Left ventricle myocardium inferior (tissue), 1 donor: ENCODE measurements at regions not wholly inside any gene's neighbourhood (a gene's known extent, or its start where the extent isn't known, plus 50 kb on each side); places are given as distances from the start of the nearest gene placed in this dataset.

ENCODE experiments used
- DNase-seq: peaks from one replicate; pipeline ENCODE4 v3.0.0-alpha.2; 2020
- H3K27ac ChIP-seq: fragments of 200-600 bp; replicated peaks from 2 replicates; pipeline ENCODE4 v1.8.0; 2021
- H3K27me3 ChIP-seq: fragments of 200-600 bp; 2 replicates; pipeline ENCODE4 v1.8.0; 2021; ENCODE audit warnings: low read depth
- H3K36me3 ChIP-seq: fragments of 200-600 bp; 2 replicates; pipeline ENCODE4 v1.8.0; 2021
- H3K4me1 ChIP-seq: fragments of 200-600 bp; 2 replicates; pipeline ENCODE4 v1.8.0; 2021
- H3K4me3 ChIP-seq: fragments of 200-600 bp; 2 replicates; pipeline ENCODE4 v1.8.0; 2021; ENCODE audit warnings: mild to moderate bottlenecking, moderate library complexity
- H3K9me3 ChIP-seq: fragments of 200-600 bp; replicated peaks from 2 replicates; pipeline ENCODE4 v1.8.0; 2021
- intact Hi-C: fragments of 100-400 bp; cut with micrococcal nuclease; formaldehyde crosslinking; loops from one replicate; pipeline ENCODE4 v1.11.0; 2022
- TF ChIP-seq, protein P1 (sequence below): fragments of 200-600 bp; IDR thresholded peaks from 2 replicates; pipeline ENCODE4 v1.8.0; 2021; ENCODE audit warnings: antibody characterized with exemption, mild to moderate bottlenecking, borderline replicate concordance
- donor health status: DM: no; HTN: yes; CAD: no; lungs with severe emphysema.

DNA sequence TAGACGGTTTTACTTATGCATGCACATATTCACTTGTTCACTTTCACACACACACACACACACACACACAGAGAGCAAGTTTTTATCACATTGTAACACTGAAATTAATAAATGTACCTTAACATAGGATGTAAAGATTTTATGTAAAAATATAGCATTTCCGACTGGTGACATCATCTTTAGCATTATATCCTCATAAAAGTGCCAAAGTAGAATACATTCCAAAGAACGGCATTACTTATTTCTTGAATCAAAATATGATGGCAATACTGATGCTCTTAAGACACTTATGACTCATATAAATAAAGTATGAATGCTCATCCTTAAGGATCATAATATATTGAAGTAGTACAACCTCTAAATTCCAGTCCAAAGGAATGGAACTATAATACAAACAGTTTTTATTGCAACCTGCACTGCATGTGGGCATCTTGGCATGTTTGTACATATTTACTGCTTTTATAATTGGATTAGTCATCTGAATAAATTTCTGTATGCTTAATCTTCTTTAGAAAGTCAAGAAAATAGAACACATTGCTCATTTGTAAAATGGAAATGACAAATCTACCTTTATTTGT is 290.0 kb upstream of the SEMA3A start:
- Histone ChIP-seq H3K36me3 (no peaks in the 10 kb centered on the region), H3K4me3 (no peak overlapping the region), H3K27ac (no peak overlapping the region), H3K9me3 (no peaks in the 10 kb centered on the region), H3K4me1 (no peaks in the 10 kb centered on the region), H3K27me3 (no peaks in the 10 kb centered on the region)
- TF ChIP-seq, protein P1, sequence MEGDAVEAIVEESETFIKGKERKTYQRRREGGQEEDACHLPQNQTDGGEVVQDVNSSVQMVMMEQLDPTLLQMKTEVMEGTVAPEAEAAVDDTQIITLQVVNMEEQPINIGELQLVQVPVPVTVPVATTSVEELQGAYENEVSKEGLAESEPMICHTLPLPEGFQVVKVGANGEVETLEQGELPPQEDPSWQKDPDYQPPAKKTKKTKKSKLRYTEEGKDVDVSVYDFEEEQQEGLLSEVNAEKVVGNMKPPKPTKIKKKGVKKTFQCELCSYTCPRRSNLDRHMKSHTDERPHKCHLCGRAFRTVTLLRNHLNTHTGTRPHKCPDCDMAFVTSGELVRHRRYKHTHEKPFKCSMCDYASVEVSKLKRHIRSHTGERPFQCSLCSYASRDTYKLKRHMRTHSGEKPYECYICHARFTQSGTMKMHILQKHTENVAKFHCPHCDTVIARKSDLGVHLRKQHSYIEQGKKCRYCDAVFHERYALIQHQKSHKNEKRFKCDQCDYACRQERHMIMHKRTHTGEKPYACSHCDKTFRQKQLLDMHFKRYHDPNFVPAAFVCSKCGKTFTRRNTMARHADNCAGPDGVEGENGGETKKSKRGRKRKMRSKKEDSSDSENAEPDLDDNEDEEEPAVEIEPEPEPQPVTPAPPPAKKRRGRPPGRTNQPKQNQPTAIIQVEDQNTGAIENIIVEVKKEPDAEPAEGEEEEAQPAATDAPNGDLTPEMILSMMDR, result no peak
- intact Hi-C loops, result no loop called here
- no peak for DNase-seq

DNA sequence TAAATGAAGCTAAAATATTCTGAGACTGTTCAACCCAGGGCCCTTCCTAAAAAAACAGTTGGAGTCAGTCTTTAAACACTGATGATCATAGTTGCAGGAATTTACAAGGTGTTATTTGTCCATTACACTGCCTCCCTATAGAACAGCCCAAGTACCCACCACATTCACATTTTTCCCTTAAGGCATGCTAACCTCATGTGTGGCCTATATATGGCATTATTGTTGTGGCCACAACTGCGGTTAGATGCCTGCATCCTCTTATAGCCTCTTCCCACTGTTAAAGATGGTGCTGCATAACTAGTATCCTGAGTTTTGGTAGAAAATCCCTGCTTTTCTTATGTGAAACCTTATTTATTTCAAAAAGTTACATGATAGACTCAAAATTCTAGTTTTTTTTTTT is 287.9 kb upstream of the SEMA3A start:
- no peak for DNase-seq
- no peaks in the 10 kb centered on the region for H3K27me3 ChIP-seq
- no peaks in the 10 kb centered on the region for H3K36me3 ChIP-seq
- H3K4me1 ChIP-seq, result no peaks in the 10 kb centered on the region
- H3K27ac ChIP-seq, result no peak overlapping the region
- TF ChIP-seq, protein P1, result no peak
- no peaks in the 10 kb centered on the region for H3K9me3 ChIP-seq
- intact Hi-C loops, result no loop called here
- H3K4me3 ChIP-seq, result no peak overlapping the region

DNA sequence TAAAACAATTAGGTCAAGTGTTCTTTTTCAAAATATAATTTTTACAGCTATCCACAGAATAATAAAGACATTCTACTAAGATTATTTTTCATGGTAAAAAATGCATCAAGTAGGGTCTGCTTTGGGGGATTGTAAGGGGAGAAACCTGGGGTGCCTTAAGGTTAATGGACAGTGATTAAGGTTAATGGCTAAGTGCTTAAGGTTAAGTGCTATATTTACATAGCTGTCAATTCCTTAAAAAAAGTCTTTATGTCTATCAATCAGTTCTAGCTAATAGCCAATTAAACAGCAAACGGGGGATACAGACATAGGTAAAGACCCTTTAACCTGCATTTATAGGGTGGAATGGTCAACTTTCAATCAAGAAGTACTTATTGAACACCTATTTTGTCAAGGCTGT is 284.5 kb upstream of the SEMA3A start:
- no peak overlapping the region for H3K4me3 ChIP-seq
- H3K36me3 ChIP-seq, result no peaks in the 10 kb centered on the region
- intact Hi-C loops, result no loop called here
- no peaks in the 10 kb centered on the region for H3K27me3 ChIP-seq
- H3K27ac ChIP-seq, result no peak overlapping the region
- DNase-seq, result no peak
- no peaks in the 10 kb centered on the region for H3K9me3 ChIP-seq
- TF ChIP-seq, protein P1, result no peak
- H3K4me1 ChIP-seq, result no peaks in the 10 kb centered on the region

DNA sequence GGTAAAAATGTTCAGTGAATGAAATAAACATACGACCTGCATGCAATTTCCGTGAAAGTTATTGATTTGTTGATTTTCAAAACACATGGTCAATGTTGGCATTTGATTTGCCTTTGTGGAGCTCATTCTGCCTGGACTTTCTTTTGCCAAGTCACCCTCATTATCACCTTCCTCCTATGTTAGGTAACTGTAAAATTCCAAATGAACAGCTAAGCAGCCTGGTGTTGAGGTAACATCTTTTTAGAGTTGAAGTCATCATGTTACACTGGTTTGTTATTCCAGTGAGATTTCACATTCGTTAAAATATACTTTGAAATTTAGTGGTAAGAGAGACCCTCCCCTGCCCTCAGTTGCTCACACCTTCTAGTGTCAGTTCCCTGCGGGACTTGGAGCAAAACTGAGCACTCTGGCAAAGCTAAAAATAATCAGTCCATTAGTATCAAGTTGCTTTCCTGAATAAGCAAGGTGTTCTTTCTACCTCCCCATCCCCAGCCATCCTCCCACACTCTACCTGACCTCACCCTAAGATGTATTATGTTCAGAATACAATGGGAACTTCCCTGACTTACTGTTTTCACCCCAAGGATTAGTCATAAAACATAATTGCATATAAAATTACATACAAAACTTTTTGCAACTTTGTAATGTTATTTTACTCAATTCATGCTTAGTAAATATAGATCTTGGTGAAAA is 283.3 kb upstream of the SEMA3A start:
- no peak for DNase-seq
- no peaks in the 10 kb centered on the region for H3K9me3 ChIP-seq
- TF ChIP-seq, protein P1, result no peak
- no peaks in the 10 kb centered on the region for H3K27me3 ChIP-seq
- H3K27ac ChIP-seq, result no peak overlapping the region
- intact Hi-C loops, result no loop called here
- H3K4me1 ChIP-seq, result no peaks in the 10 kb centered on the region
- H3K4me3 ChIP-seq, result no peak overlapping the region
- no peaks in the 10 kb centered on the region for H3K36me3 ChIP-seq

DNA sequence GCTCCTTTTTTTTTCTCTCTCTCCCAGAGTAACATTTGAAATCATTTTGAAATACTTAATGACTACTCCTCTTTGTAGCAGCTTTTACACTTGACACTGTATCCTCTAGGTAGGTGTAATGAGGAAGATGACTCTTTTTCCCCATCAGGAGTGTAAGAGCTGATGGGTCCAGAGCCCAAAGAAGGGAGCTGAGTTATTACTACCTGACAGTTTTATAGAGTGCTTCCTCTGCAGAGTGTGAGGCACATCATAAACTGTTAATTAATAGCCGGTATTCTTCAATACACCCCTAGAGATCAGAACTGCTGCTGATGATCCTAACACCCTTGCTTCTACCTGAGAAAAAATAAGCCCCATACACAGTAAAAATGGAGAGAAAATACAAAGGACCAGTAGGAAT is 279.8 kb upstream of the SEMA3A start:
- no peaks in the 10 kb centered on the region for H3K36me3 ChIP-seq
- H3K4me3 ChIP-seq, result no peak overlapping the region
- DNase-seq, result no peak
- H3K27me3 ChIP-seq, result no peaks in the 10 kb centered on the region
- TF ChIP-seq, protein P1, result no peak
- no peak overlapping the region for H3K27ac ChIP-seq
- intact Hi-C loops, result no loop called here
- no peaks in the 10 kb centered on the region for H3K4me1 ChIP-seq
- H3K9me3 ChIP-seq, result no peaks in the 10 kb centered on the region
